ENCODE measurements at regions not wholly inside any gene's neighbourhood (a gene's known extent, or its start where the extent isn't known, plus 50 kb on each side); places are given as distances from the start of the nearest gene placed in this dataset.

DNA sequence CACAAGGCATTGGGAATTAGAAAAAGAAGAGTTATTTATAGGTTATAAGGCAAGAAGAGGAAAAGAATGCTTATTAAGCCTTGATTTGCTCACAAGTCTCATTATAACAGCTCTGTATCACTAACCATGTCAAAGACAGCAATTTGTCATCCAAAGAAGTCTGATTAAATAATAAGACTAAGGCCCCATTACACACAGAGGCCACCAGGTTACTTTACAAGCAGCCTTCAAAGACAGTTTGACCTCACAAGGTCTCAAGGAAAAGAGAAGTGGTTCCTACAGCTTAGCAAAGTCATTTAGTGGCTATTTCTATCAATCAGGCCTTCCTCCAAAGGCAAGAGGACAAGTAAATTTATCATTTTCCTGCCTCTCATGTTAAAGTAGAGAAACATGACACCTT, 188.5 kb downstream of the MBD2 start:
- no peak for TF ChIP-seq POLR2AphosphoS5 (IDR thresholded peaks at IDR 0.05)
- no peak for TF ChIP-seq CTCF (IDR thresholded peaks at IDR 0.05)
- no peak for TF ChIP-seq EP300 (IDR thresholded peaks at IDR 0.05)
